ENCODE measurements at regions not wholly inside any gene's neighbourhood (a gene's known extent, or its start where the extent isn't known, plus 50 kb on each side); places are given as distances from the start of the nearest gene placed in this dataset.
"Not testable (repeated sequence)": the region's sequence is repeated elsewhere in the genome, so short reads cannot be mapped to it uniquely, and the experiment has no call there.

- Histone ChIP-seq H3K27me3 (replicated peaks in 1 of 2; ENCODE audit: control insufficient read depth in 2 of 2, extremely low read depth in 1 of 2, insufficient read depth in 2 of 2, low read length in 1 of 2) (no peaks in the 10 kb centered on the region), H3K36me3 (ENCODE audit: control insufficient read depth in 2 of 2, extremely low read depth in 1 of 2, insufficient read depth in 1 of 2, low read length in 1 of 2) (no peaks in the 10 kb centered on the region), H3K9me3 (no peaks in the 10 kb centered on the region), H3K27ac (ENCODE audit: low read length) (no peak overlapping the region), H3K4me3 (ENCODE audit: control insufficient read depth in 1 of 2, extremely low read depth in 1 of 2, low read length in 1 of 2) (no peak overlapping the region), H3K4me1 (ENCODE audit: control insufficient read depth in 1 of 2, extremely low read depth in 1 of 2, insufficient read depth in 2 of 2, low read length in 2 of 2) (no peaks in the 10 kb centered on the region)
- Mint-ChIP-seq H3K27ac (no peak overlapping the region), H3K4me3 (no peak overlapping the region), H3K4me1 (no peaks in the 10 kb centered on the region), H3K36me3 (no peaks in the 10 kb centered on the region), H3K9me3 (peaks cover 2 to 11% (median 3%) of the 10 kb centered on the region in 3 donors), H3K27me3 (no peaks in the 10 kb centered on the region)
- POLR2A ChIA-PET, result no interaction called here
- CTCF ChIA-PET, result no interaction called here
- 94% methylated on average over 21 of the region's 27 CpGs for WGBS (ENCODE audit: insufficient coverage)
- DNase-seq, result no peak
- no peak for ATAC-seq (replicated peaks in 1 of 4)
These were observed 71.6 kb downstream of the RRM2 start for GRCh38 chr2:10193851-10194820.

GRCh38 chr2:10195278-10196109 is 73.0 kb downstream of the RRM2 start:
- Mint-ChIP-seq H3K4me3 (no peak overlapping the region), H3K27ac (no peak overlapping the region), H3K4me1 (no peaks in the 10 kb centered on the region), H3K27me3 (no peaks in the 10 kb centered on the region), H3K36me3 (no peaks in the 10 kb centered on the region), H3K9me3 (peaks cover 0 to 2% (median 0%) of the 10 kb centered on the region in 3 donors)
- Histone ChIP-seq H3K27ac (ENCODE audit: low read length) (no peak overlapping the region), H3K4me1 (ENCODE audit: control insufficient read depth in 1 of 2, extremely low read depth in 1 of 2, insufficient read depth in 2 of 2, low read length in 2 of 2) (no peaks in the 10 kb centered on the region), H3K36me3 (ENCODE audit: control insufficient read depth in 2 of 2, extremely low read depth in 1 of 2, insufficient read depth in 1 of 2, low read length in 1 of 2) (no peaks in the 10 kb centered on the region), H3K4me3 (ENCODE audit: control insufficient read depth in 1 of 2, extremely low read depth in 1 of 2, low read length in 1 of 2) (no peak overlapping the region), H3K9me3 (no peaks in the 10 kb centered on the region), H3K27me3 (replicated peaks in 1 of 2; ENCODE audit: control insufficient read depth in 2 of 2, extremely low read depth in 1 of 2, insufficient read depth in 2 of 2, low read length in 1 of 2) (no peaks in the 10 kb centered on the region)
- POLR2A ChIA-PET, result no interaction called here
- ATAC-seq (replicated peaks in 1 of 4) (no peak), DNase-seq (no peak)
- CTCF ChIA-PET, result no interaction called here
- 98% methylated on average over 25 of the region's 27 CpGs for WGBS (ENCODE audit: insufficient coverage)

DNA sequence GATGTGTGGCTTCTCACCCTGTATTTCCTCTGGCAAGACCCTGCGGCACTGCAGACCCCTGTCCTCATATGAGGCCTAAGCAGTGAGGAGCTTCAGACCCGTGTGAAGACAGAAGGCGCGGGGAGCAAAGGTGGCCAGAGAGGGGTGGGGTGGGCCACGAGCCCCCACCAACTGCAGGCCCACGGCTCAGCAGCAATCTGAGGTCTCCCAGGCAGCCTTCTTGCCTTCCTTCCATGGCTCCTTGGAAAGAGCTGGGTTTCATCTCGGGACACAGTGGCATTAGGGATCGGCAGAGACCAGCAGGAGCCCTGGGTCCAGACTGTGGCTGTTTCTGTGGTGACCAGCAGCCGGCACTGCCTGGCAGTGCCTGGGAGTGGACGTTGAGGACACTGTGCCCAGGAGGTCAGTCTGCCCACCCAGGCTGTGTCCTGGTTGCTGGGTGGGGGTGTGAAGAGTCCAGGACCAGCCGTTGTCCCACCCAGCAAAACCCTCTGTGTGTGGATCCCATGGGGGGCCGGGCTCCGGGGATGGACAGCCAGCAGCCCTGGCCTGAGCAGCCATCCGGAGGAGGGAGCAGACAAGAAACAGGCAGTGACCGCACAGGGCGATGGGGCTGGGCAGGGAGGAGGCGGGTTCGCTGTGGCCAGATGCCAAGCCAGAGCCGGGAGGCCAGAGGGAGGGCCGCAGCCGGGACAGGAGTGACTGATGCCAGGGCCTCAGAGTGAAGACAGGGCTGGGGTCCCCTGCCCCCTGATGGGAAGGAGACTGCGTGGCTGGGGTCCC is 73.8 kb downstream of the RRM2 start:
- H3K9me3 Mint-ChIP-seq, result no peaks in the 10 kb centered on the region
- H3K4me1 Mint-ChIP-seq, result no peaks in the 10 kb centered on the region
- no peaks in the 10 kb centered on the region for H3K27me3 ChIP-seq (replicated peaks in 1 of 2; ENCODE audit: control insufficient read depth in 2 of 2, extremely low read depth in 1 of 2, insufficient read depth in 2 of 2, low read length in 1 of 2)
- H3K27ac ChIP-seq (ENCODE audit: low read length), result no peak overlapping the region
- CTCF ChIA-PET, result no interaction called here
- 97% methylated on average over 21 of the region's 22 CpGs for WGBS (ENCODE audit: insufficient coverage)
- no peaks in the 10 kb centered on the region for H3K4me1 ChIP-seq (ENCODE audit: control insufficient read depth in 1 of 2, extremely low read depth in 1 of 2, insufficient read depth in 2 of 2, low read length in 2 of 2)
- POLR2A ChIA-PET, result no interaction called here
- H3K36me3 Mint-ChIP-seq, result no peaks in the 10 kb centered on the region
- H3K27me3 Mint-ChIP-seq, result no peaks in the 10 kb centered on the region
- ATAC-seq (replicated peaks in 1 of 4), result no peak
- H3K27ac Mint-ChIP-seq, result no peak overlapping the region
- no peak overlapping the region for H3K4me3 Mint-ChIP-seq
- no peaks in the 10 kb centered on the region for H3K36me3 ChIP-seq (ENCODE audit: control insufficient read depth in 2 of 2, extremely low read depth in 1 of 2, insufficient read depth in 1 of 2, low read length in 1 of 2)
- DNase-seq, result no peak
- H3K9me3 ChIP-seq, result no peaks in the 10 kb centered on the region
- H3K4me3 ChIP-seq (ENCODE audit: control insufficient read depth in 1 of 2, extremely low read depth in 1 of 2, low read length in 1 of 2), result no peak overlapping the region

- Mint-ChIP-seq H3K4me3 (no peak overlapping the region), H3K9me3 (no peaks in the 10 kb centered on the region), H3K27ac (no peak overlapping the region), H3K36me3 (no peaks in the 10 kb centered on the region), H3K4me1 (no peaks in the 10 kb centered on the region), H3K27me3 (no peaks in the 10 kb centered on the region)
- WGBS (ENCODE audit: insufficient coverage), result 96% methylated on average over 8 of the region's 17 CpGs
- CTCF ChIA-PET, result no interaction called here
- H3K36me3 ChIP-seq (ENCODE audit: control insufficient read depth in 2 of 2, extremely low read depth in 1 of 2, insufficient read depth in 1 of 2, low read length in 1 of 2), result no peaks in the 10 kb centered on the region
- ATAC-seq (replicated peaks in 1 of 4) (no peak), DNase-seq (no peak)
- no peak overlapping the region for H3K4me3 ChIP-seq (ENCODE audit: control insufficient read depth in 1 of 2, extremely low read depth in 1 of 2, low read length in 1 of 2)
- no peak overlapping the region for H3K27ac ChIP-seq (ENCODE audit: low read length)
- no peaks in the 10 kb centered on the region for H3K27me3 ChIP-seq (replicated peaks in 1 of 2; ENCODE audit: control insufficient read depth in 2 of 2, extremely low read depth in 1 of 2, insufficient read depth in 2 of 2, low read length in 1 of 2)
- no peaks in the 10 kb centered on the region for H3K4me1 ChIP-seq (ENCODE audit: control insufficient read depth in 1 of 2, extremely low read depth in 1 of 2, insufficient read depth in 2 of 2, low read length in 2 of 2)
- POLR2A ChIA-PET, result no interaction called here
- H3K9me3 ChIP-seq, result no peaks in the 10 kb centered on the region
These were observed 74.6 kb downstream of the RRM2 start for GRCh38 chr2:10196948-10197696.

DNA sequence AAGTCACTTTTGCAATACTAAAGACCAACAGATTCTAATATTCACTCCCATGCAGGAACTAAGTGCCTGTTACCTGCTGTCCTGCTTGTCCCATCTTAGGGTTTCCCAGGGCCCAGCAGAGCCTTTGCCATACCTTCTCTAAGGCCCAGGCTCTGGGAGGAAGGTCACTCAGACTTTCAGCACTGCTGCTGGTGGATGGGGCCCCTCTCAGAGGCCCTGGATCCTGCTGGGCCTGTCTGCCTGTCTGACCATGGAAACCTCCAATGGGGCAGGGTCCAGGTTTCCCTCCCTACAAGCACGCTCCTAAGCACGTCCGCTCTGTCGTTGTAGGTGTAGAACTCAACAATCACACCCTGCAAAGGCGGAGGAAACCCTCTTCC is 75.1 kb downstream of the RRM2 start:
- ChIA-PET CTCF (no interaction called here), POLR2A (no interaction called here)
- 89% methylated on average over 5 of the region's 5 CpGs for WGBS (ENCODE audit: insufficient coverage)
- DNase-seq, result no peak
- Mint-ChIP-seq H3K9me3 (no peaks in the 10 kb centered on the region), H3K4me1 (no peaks in the 10 kb centered on the region), H3K27ac (no peak overlapping the region), H3K27me3 (no peaks in the 10 kb centered on the region), H3K36me3 (no peaks in the 10 kb centered on the region), H3K4me3 (no peak overlapping the region)
- H3K27me3 ChIP-seq (replicated peaks in 1 of 2; ENCODE audit: control insufficient read depth in 2 of 2, extremely low read depth in 1 of 2, insufficient read depth in 2 of 2, low read length in 1 of 2), result no peaks in the 10 kb centered on the region
- H3K4me1 ChIP-seq (ENCODE audit: control insufficient read depth in 1 of 2, extremely low read depth in 1 of 2, insufficient read depth in 2 of 2, low read length in 2 of 2), result no peaks in the 10 kb centered on the region
- no peak for ATAC-seq (replicated peaks in 1 of 4)
- H3K27ac ChIP-seq (ENCODE audit: low read length), result no peak overlapping the region
- no peak overlapping the region for H3K4me3 ChIP-seq (ENCODE audit: control insufficient read depth in 1 of 2, extremely low read depth in 1 of 2, low read length in 1 of 2)
- no peaks in the 10 kb centered on the region for H3K36me3 ChIP-seq (ENCODE audit: control insufficient read depth in 2 of 2, extremely low read depth in 1 of 2, insufficient read depth in 1 of 2, low read length in 1 of 2)
- H3K9me3 ChIP-seq, result no peaks in the 10 kb centered on the region

GRCh38 chr2:10198482-10198881 is 75.9 kb downstream of the RRM2 start:
- H3K27ac Mint-ChIP-seq; H3K27me3 Mint-ChIP-seq; DNase-seq; H3K4me1 Mint-ChIP-seq; H3K4me1 ChIP-seq (ENCODE audit: control insufficient read depth in 1 of 2, extremely low read depth in 1 of 2, insufficient read depth in 2 of 2, low read length in 2 of 2); H3K27ac ChIP-seq (ENCODE audit: low read length); H3K4me3 ChIP-seq (ENCODE audit: control insufficient read depth in 1 of 2, extremely low read depth in 1 of 2, low read length in 1 of 2); ATAC-seq (replicated peaks in 1 of 4); H3K4me3 Mint-ChIP-seq; CTCF ChIA-PET; H3K27me3 ChIP-seq (replicated peaks in 1 of 2; ENCODE audit: control insufficient read depth in 2 of 2, extremely low read depth in 1 of 2, insufficient read depth in 2 of 2, low read length in 1 of 2); H3K9me3 Mint-ChIP-seq; H3K36me3 Mint-ChIP-seq; H3K36me3 ChIP-seq (ENCODE audit: control insufficient read depth in 2 of 2, extremely low read depth in 1 of 2, insufficient read depth in 1 of 2, low read length in 1 of 2); H3K9me3 ChIP-seq: not testable (repeated sequence)
- 100% methylated on average over 6 of the region's 6 CpGs for WGBS (ENCODE audit: insufficient coverage)
- POLR2A ChIA-PET, result interaction anchor here in 1 of 2 donors (0.6 kb wide), 1 partner anchor 33 kb away, joined by 6 read pairs; no protein-coding TSS in a partner anchor

Measured in T-cell (primary cell).